Amniotic stem cell (primary cell): ENCODE measurements at regions not wholly inside any gene's neighbourhood (a gene's known extent, or its start where the extent isn't known, plus 50 kb on each side); places are given as distances from the start of the nearest gene placed in this dataset.
"Not testable (repeated sequence)": the region's sequence is repeated elsewhere in the genome, so short reads cannot be mapped to it uniquely, and the experiment has no call there.

Experiments
- DNase-seq: peaks from one replicate; lab custom pipeline; 2025; lab: John Stamatoyannopoulos, UW

DNA sequence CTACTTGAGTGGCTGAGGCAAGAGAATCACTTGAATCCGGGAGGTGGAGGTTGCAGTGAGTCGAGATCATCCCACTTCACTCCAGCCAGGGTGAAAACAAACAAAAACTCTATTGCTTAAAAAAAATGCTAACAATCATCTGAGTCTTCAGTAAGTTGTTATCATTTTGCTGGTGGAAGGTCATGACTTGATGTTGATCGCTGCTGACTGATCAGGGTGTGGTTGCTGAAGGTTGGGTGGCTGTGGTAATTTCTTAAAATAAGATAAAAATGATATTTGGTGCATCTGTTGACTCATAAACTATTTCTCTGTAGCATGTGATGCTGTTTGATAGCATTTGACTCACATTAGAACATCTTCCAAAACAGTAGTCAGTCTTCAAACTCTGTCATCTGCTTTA is 349.4 kb upstream of the PAPPA start:
- no peak for DNase-seq

DNA sequence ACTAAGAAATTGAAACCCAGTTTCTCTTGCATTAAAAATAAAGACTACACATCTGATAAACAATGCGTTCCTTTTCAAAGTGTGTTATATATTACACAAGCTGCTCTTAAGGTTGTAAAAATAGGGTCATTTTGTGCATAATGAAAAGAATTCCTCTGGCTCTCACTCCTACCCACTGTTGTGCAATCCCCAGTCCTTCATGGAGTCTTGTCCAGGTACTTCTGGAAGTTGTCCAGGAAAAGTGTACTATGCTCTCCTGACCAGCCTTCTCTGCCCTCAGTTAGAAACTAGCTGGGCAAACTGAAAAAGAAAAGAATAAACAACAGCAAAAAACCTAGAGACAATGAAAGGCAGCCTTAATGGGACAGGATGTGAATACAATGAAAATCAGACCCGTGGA is 345.5 kb upstream of the PAPPA start:
- DNase-seq = no peak

DNA sequence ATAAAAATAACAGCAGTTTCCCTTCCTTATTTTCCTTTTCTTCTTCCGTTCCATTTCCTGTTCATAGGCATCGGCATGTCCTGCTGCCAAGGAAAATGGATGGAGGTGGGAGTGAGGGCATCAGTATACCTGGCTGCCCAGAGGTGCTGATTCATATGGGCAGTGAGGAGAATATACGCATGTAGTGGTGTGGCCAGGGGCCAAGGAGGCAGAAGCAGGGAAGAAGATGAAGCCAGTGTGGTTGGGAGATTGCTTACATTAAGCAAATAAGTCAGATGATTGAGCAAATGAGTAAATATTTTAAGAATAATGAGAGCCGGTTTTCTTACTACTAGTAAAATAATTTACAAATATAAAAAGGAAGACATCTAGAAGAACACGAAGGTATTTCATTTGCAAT is 344.9 kb upstream of the PAPPA start:
- no peak for DNase-seq

DNA sequence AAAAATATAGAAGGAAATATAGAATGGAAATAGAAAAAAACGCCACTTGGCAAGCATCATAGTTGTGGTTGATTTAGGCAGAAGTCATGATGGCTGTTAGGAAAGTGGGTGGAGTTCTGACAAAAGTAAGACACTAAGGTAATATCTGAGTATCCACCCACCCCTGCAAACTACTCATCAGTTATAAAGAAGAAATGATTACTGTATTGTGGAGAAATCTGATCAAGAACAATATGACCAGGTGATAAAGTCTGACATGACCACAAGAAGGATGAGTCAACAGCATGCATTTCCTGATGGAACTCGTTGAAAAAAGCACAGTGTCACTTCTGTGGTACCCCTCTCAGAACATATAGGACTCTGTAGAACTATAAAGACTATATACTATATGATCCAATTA is 343.4 kb upstream of the PAPPA start:
- no peak for DNase-seq

DNA sequence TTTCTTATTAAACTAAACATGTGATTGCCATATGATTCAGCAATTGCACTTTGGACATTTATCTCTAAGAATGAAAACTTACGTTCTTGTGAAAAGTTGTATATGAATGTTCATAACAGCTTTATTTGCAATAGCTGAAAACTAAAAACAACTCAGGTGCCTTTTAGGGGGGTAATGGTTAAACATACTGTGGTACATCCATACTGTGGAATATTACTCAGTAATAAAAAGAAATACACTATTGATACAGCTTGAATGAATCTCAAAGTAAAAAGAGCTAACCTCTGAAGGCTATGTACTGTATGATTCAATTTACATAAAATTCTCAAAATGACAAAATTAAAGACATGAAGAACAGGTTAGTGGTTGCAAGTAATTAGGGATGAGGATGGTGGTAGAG is 339.5 kb upstream of the PAPPA start:
- no peak for DNase-seq

DNA sequence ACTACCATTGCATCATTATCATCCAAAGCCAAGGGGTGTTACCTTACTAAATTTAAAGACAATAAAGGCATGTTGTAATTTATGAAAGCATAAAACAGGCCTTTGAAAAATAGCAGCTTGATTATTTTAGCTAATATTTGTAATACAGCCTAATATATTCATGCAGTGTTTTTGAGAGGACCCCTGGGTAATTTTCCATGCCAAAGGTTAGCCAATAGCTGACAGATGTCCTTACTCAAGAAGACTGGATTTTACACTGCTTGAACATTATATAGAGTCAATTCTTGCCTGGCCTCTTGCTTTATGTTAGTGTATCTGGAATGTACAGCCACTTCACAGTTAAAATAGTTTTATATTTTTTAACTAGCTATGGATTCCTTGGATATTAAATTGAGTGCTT is 337.8 kb upstream of the PAPPA start:
- DNase-seq = no peak

DNA sequence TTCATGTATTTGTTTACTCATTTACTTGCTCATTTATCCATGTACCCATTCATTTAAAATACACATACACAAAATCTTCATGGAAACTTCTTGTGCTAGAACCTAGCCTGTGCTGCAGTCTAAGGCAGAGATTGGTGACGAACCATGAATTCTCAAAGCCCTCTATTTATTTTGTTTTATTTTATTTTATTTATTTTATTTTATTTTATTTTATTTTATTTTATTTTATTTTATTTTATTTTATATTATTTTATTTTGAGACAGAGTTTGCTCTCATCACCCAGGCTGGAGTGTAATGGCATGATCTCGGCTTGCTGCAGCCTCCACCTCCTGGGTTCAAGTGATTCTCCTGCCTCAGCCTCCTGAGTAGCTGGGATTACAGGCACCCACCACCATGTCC is 334.9 kb upstream of the PAPPA start:
- DNase-seq = not testable (repeated sequence)

DNA sequence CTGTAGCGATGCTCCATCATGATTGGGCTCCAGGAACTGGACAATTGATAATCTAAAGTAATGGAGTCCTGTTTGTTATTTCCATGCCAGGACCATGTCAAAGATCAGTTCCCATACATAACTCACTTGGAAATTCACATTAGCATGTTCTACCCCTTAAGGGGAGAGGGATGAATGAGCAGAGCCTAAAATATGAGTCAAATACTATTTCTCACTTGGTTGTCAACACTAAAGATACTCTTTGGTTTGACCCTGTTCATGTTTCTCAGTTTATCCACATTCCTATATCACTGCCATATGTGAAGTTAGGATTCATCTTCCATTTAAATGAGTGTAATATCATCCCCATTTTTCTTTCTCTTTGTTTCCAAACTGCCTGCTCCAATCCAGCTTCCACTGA is 321.6 kb upstream of the PAPPA start:
- DNase-seq = no peak

DNA sequence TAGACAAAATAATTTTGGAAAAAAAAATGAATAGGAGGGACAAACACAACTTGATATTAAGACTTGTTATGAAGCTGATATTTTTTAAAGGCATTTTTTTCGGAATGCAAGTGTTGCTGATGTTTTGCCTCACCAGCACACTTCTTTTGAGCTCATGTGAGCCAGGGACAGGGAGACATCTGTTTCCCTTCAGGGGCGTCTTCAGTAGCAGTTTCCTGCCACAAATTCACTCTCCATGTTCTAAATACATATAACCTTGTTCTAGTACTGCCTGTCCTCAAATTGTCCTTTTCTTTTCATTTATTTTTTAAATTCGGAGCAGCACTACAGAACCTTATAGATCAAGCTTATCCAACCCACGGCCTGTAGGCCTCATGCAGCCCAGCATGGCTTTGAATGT is 316.0 kb upstream of the PAPPA start:
- no peak for DNase-seq

DNA sequence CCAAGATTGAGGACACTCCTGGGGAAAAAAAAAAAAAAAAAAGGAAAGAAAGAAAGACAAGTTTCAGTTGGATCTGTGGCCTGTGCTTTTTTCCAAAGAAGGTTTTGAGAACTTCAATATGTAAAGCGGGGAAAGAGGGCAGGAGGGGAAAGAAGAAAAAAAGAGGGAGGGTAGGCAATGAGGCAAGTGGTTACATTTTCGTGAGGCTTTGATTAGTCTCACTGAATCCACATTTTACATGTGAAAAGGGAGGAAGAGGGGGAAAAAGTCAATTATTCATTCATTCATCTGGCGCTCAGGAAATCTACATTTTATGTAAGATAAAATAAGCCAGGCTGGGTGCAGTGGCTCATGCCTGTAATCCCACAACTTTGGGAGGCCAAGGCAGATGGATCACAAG is 315.2 kb upstream of the PAPPA start:
- DNase-seq = no peak

DNA sequence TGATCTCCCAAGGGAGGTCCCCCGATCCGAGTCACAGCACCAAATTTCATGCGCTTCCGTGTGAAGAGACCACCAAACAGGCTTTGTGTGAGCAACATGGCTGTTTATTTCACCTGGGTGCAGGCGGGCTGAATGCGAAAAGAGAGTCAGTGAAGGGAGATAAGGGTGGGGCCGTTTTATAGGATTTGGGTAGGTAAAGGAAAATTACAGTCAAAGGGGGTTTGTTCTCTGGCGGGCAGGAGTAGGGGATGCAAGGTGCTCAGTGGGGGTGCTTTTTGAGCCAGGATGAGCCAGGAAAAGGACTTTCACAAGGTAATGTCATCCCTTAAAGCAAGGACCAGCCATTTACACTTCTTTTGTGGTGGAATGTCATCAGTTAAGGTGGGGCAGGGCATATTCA is 309.2 kb upstream of the PAPPA start:
- DNase-seq = not testable (repeated sequence)

DNA sequence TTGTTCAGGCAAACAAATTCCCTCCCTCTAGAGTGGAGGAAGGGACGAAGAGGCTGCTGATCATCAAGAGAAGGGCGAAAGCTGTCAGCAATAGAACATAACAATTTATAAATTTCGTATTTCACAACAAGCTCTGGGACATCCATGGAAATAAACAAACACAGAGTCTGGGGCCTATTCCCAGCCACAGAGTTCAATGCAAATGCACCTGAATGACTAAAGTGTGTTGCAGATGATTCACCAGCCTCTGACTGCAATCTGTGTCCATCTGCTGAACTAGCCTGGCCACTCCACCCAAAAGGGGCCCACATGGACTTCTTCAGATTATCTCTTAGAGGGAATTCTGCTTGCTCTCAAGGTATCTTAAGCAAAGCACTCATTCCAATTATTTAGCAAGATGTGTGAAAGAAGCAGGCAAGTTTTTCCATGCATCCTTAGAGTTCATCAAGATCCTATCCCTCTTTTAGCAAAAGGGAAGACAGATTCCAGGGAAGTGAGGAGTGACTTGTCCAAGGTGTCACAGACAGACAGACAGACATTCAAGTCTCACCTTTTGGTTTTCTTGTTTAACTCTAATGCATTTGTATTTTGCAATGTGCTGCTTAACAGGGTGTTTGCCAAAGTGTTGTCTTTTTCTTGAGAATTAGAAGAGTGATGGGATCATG is 307.8 kb upstream of the PAPPA start:
- no peak for DNase-seq

DNA sequence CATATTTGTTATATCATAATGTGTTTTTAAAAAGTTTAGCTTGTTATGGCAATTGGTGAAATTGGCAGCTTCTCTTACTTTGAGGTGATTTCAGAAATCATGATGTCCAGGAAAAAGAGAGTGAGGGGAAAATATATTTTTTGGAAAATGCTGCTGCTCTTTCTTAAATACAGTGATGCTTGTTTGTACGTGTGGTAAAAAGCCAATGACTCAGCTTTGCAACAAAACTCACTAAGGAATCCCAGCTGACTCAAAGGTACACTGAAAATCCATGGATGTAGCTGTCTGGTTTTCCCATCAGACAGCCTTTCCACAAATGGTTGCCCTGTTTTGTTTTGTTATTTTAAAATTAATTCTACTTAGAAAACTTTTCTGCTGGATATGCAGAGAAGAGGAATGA is 306.4 kb upstream of the PAPPA start:
- DNase-seq = no peak

DNA sequence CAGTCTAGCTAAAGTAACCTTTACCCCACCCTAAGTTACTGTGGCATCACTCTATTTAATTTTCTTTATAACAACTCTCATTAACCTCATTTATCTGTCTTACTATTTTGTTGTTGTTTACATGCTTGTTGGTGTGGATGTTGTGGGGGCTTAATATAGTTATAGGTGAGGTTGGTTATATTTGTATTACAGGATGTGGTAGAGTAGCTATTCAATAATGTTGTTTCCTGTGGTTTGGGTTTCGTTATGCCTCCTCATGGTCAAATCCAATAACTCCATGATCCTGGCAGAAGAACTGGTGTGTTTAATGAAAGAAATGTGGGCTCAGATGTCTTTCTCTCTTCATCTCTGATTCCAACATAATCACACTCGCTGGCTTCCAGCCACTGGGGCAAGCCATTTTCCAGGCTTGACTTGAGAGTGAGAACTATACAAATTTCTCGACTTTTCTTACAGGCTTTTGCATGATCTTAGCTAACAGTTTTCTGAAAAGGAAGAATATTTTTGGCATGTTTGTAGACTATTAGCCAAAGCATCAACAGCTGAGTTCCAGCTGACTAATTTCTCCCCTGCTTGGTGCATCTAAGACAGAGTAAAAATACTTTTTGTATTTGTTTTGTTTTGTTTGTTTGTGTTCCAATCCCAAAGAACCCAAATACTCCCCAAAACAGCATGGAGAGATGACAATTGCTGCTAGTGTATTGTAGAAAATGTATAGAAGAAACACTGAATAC is 303.7 kb upstream of the PAPPA start:
- DNase-seq = no peak

DNA sequence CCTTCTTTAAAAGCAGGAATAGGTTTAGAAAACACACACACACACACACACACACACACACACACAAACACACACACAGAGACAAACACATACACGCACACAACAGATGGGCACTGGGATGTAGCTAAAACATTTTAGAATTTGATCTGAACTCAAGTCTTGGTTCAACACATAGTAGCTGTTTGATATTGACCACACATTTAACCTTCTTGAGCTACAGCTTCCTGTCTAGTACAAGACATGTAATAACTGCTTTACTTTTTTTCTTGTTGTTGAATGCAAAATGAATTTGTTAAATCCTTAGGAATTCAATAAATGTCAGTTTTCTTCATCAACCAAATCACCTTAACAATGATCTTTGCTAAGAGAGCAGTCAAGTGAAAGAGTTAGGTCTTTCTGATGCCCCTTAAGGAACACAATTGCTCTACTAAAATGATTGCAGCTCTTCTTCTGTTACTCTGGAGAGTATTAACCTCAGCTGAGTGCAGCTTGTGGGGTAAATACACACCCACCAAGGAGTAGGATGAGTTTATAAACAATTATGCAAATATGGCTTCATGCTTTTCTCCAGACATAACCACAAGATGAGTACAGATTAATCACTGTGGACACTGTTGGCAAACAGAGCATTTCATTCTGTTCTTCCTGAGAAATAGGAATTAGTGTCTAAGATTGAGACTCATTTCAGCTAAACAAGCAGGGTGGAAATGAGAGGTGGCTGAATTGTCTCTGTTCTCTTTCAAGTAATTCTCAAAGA is 302.9 kb upstream of the PAPPA start:
- DNase-seq = no peak

DNA sequence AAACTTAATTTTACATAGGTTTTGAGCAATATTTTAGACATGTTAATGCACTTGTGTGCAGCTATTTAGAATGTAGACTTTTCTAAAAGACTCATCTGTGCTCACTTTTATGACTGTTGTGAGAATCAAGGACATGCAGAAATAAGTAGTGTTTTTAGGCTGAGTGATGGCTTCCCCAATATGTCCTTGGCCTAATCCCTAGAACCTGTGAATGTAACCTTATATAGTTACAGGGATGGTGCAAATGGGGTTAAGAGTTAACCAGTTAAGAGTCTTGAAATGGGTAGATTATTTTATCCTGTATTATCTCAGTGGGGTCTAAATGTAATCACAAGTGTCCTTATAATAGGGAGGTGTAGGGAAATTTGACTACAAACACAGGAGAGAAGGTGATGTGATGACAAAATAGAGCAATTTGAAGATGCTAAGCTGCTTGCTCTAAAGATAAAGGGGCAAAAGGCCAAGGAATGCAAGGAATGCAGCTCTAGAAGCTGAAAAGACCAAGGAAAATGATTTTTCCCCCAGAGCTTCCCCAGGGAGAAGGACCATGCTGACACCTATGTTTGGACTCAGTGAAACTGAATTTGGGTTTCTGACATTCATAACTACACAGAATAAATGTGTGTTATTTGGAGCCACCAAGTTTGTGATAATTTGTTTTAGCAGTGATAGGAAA is 298.0 kb upstream of the PAPPA start:
- no peak for DNase-seq

DNA sequence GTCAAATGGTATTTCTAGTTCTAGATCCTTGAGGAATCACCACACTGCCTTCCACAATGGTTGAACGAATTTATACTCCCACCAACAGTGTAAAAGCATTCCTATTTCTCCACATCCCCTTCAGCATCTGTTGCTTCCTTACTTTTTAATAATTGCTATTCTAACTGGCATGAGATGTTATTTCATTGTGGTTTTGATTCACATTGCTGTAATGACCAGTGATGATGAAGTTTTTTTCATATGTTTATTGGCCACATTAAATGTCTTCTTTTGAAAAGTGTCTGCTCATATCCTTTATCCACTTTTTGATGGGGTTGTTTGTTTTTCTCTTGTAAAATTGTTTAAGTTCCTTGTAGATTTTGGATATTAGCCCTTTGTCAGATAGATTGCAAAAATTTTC is 295.2 kb upstream of the PAPPA start:
- not testable (repeated sequence) for DNase-seq

DNA sequence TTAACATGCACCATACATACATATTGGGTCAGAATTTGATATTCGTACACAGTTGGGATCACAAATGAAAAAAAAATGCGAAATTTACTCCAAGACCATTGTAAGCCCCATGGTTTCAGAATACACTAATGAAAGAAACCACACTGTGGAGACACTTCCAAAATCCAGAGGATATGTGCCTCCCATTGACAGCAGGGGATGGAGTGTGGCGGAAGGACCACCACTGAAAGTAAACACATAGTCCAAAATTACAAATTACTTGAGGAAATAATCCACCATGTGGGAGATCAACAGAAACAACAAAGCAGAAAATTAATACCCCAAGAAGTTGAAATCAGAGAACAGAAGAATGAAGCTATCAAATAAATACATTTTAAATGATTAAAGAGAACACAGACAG is 291.6 kb upstream of the PAPPA start:
- DNase-seq = no peak

DNA sequence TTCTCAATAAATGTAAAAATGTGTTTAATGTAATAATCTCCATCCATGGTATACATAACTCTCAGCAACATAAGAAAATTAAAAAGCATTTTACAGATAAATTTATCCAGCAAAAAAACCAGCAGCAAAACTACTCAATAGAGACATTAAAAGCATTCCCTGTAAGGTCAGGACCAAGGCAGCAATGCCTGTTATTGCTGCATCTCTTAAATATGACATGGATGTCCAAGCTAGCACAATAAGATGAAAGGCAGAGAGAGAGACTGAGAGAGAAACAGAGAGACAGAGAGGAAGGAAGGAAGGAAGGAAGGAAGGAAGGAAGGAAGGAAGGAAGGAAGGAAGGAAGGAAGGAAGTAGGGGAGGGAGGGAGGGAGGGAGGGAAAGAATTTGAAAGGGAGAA is 289.0 kb upstream of the PAPPA start:
- DNase-seq = no peak

DNA sequence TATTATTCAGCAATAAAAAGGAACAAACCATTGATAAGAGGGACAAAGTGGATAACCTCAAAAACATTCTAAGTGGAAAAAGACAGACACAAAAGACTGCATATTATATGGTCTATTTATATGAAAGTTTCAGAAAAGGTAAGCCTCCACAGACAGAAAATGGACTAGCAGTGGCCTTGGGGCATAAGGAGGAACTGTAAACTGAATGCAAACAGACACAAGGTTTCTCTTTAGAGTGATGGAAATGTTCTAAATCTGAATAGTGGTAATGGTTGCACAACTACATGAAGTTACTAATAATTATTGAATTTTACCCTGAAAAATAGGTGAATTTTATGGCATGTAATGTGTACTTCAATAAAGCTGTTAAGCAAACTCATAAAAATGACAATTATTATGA is 286.3 kb upstream of the PAPPA start:
- DNase-seq = no peak

DNA sequence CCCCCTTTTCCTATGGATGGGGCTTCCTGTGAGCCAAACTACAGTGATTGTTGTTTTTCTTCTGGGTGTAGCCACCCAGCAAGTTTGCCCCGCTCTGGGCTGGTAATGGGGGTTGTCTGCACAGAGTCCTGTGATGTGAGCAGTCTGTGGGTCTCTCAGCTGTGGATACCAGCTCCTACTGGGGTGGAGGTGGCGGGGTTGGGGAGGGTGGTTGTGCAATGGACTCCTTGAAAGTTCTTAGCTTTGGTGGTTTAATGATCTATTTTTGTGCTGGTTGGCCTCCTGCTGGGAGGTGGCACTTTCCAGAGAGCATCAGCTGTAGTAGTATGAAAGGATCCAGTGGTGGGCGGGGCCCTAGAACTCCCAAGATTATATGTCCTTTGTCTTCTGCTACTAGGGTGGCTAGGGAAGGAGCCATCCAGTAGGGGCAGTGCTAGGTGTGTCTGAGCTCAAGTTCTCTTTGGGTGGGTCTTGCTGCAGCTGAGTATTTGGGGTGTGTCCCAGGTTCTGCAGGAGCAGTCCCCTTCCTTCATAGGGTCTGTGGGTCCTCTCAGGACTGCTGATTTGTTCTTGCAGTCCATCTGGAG is 275.6 kb upstream of the PAPPA start:
- no peak for DNase-seq

DNA sequence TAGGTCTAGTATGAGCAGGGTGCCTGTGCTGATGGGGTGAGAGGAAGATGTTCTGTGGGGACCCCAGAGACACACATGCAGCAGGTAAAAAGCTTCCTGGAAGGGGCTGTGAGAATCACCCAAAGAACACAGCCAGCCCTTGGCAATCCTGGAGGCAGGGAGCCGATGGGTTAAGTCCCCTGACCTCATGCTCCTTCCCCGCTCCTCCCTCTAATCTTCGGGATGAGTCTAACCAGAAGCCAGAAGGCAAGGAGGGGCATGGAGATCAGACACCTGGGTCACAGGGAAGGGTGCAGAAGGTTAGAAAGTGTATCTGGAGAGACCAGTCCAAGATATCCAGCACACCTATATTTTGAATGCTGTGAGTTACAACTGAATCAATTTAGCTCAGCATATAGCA is 274.1 kb upstream of the PAPPA start:
- DNase-seq = no peak
